ENCODE measurements at regions not wholly inside any gene's neighbourhood (a gene's known extent, or its start where the extent isn't known, plus 50 kb on each side); places are given as distances from the start of the nearest gene placed in this dataset.
"Not testable (repeated sequence)": the region's sequence is repeated elsewhere in the genome, so short reads cannot be mapped to it uniquely, and the experiment has no call there.

GRCh38 chr17:27208370-27208769, 85.5 kb upstream of the WSB1 start:
- DNase-seq (ENCODE audit: low read depth in 2 of 2): not testable (repeated sequence)

- no peak for DNase-seq (ENCODE audit: low read depth in 2 of 2)
Measured at GRCh38 chr17:27209316-27209715, 84.6 kb upstream of the WSB1 start.

- not testable (repeated sequence) for DNase-seq (ENCODE audit: low read depth in 2 of 2)
Measured at GRCh38 chr17:27210809-27211208, 83.1 kb upstream of the WSB1 start.

GRCh38 chr17:27216836-27217235, 77.1 kb upstream of the WSB1 start:
- DNase-seq (ENCODE audit: low read depth in 2 of 2): no peak

- DNase-seq (ENCODE audit: low read depth in 2 of 2): no peak
Measured at GRCh38 chr17:27217631-27218030, 76.3 kb upstream of the WSB1 start.

- DNase-seq (ENCODE audit: low read depth in 2 of 2): no peak
Measured at GRCh38 chr17:27218041-27218440, 75.9 kb upstream of the WSB1 start.

- DNase-seq (ENCODE audit: low read depth in 2 of 2): no peak
Measured at GRCh38 chr17:27218719-27219488, 75.0 kb upstream of the WSB1 start.

GRCh38 chr17:27222515-27222914, 71.4 kb upstream of the WSB1 start:
- no peak for DNase-seq (ENCODE audit: low read depth in 2 of 2)

- no peak for DNase-seq (ENCODE audit: low read depth in 2 of 2)
Measured at GRCh38 chr17:27224526-27225315, 69.2 kb upstream of the WSB1 start.

GRCh38 chr17:27226611-27227230, 67.2 kb upstream of the WSB1 start:
- no peak for DNase-seq (ENCODE audit: low read depth in 2 of 2)

GRCh38 chr17:27230996-27231395, 62.9 kb upstream of the WSB1 start:
- no peak for DNase-seq (ENCODE audit: low read depth in 2 of 2)

- no peak for DNase-seq (ENCODE audit: low read depth in 2 of 2)
Measured at GRCh38 chr17:27232328-27232727, 61.6 kb upstream of the WSB1 start.

GRCh38 chr17:27233059-27233458, 60.9 kb upstream of the WSB1 start:
- no peak for DNase-seq (ENCODE audit: low read depth in 2 of 2)

- DNase-seq (ENCODE audit: low read depth in 2 of 2): no peak
Measured at GRCh38 chr17:27233776-27234175, 60.1 kb upstream of the WSB1 start.

- peak; percentile 71 to 72 for DNase-seq (ENCODE audit: low read depth in 2 of 2)
Measured at GRCh38 chr17:27236717-27237315, 57.1 kb upstream of the WSB1 start.

- DNase-seq (ENCODE audit: low read depth in 2 of 2): no peak
Measured at GRCh38 chr17:27237890-27238289, 56.0 kb upstream of the WSB1 start.

GRCh38 chr17:27239046-27239445, 54.9 kb upstream of the WSB1 start:
- DNase-seq (ENCODE audit: low read depth in 2 of 2): no peak

- no peak for DNase-seq (ENCODE audit: low read depth in 2 of 2)
Measured at GRCh38 chr17:27239584-27239983, 54.3 kb upstream of the WSB1 start.

- DNase-seq (ENCODE audit: low read depth in 2 of 2): no peak
Measured at GRCh38 chr17:27240086-27240801, 53.7 kb upstream of the WSB1 start.

- no peak for DNase-seq (ENCODE audit: low read depth in 2 of 2)
Measured at GRCh38 chr17:27240802-27241155, 53.1 kb upstream of the WSB1 start.

GRCh38 chr17:27241346-27241946, 52.5 kb upstream of the WSB1 start:
- no peak for DNase-seq (ENCODE audit: low read depth in 2 of 2)

Measured in activated CD4-positive, alpha-beta T cell treated with anti-CD3 and anti-CD28 coated beads for 24 hours (primary cell).